Loucy (cell line): ENCODE measurements at regions not wholly inside any gene's neighbourhood (a gene's known extent, or its start where the extent isn't known, plus 50 kb on each side); places are given as distances from the start of the nearest gene placed in this dataset.

Experiments
- H2AFZ ChIP-seq: fragments of 200-600 bp; sonication (generic); 2 replicates; pipeline ENCODE4 v1.6.0; 2016; ENCODE audit warnings: antibody characterized with exemption, mild to moderate bottlenecking, low read length, moderate library complexity
- H3F3A ChIP-seq: fragments of 200-600 bp; 2 replicates; pipeline ENCODE4 v1.6.0; 2016; ENCODE audit warnings: antibody characterized with exemption, low read depth, mild to moderate bottlenecking
- H3K27me3 ChIP-seq: fragments of 200-600 bp; sonication (generic); 2 replicates; pipeline ENCODE4 v1.6.1; 2014; ENCODE audit warnings: low read length, mild to moderate bottlenecking; ENCODE audit not compliant: insufficient read depth, poor library complexity, severe bottlenecking
- H3K36me3 ChIP-seq: fragments of 200-600 bp; sonication (generic); 2 replicates; pipeline ENCODE4 v1.6.1; 2016; ENCODE audit warnings: low read length; ENCODE audit not compliant: insufficient read depth
- H3K4me1 ChIP-seq: fragments of 200-600 bp; sonication (generic); 2 replicates; pipeline ENCODE4 v1.5.1; 2014; ENCODE audit warnings: low read length, mild to moderate bottlenecking; ENCODE audit not compliant: insufficient read depth, poor library complexity, severe bottlenecking
- H3K4me2 ChIP-seq: fragments of 200-600 bp; sonication (generic); 2 replicates; pipeline ENCODE4 v1.6.0; 2014; ENCODE audit warnings: antibody characterized with exemption, low read length, low read depth, mild to moderate bottlenecking; ENCODE audit not compliant: poor library complexity, severe bottlenecking
- H3K4me3 ChIP-seq: fragments of 200-600 bp; sonication (generic); 2 replicates; pipeline ENCODE4 v1.5.1; 2014; ENCODE audit warnings: low read length, mild to moderate bottlenecking, mixed read lengths; ENCODE audit not compliant: poor library complexity, severe bottlenecking
- H3K79me2 ChIP-seq: fragments of 200-600 bp; sonication (generic); 2 replicates; pipeline ENCODE4 v1.6.1; 2014; ENCODE audit warnings: low read length; ENCODE audit not compliant: insufficient read depth
- H3K9ac ChIP-seq: fragments of 200-600 bp; sonication (generic); 2 replicates; pipeline ENCODE4 v1.6.0; 2014; ENCODE audit warnings: mild to moderate bottlenecking, low read depth, low read length, moderate library complexity; ENCODE audit not compliant: poor library complexity, severe bottlenecking
- H3K9me2 ChIP-seq: fragments of 200-600 bp; sonication (generic); replicated peaks from 2 replicates; pipeline ENCODE4 v1.6.1; 2016; ENCODE audit warnings: low read depth, low read length, mixed read lengths
- H3K9me3 ChIP-seq: fragments of 200-600 bp; sonication (generic); 2 replicates; pipeline ENCODE4 v1.6.1; 2014; ENCODE audit warnings: mild to moderate bottlenecking, antibody characterized with exemption, low read length, low read depth; ENCODE audit not compliant: insufficient read depth
- H4K20me1 ChIP-seq: fragments of 200-600 bp; sonication (generic); 2 replicates; pipeline ENCODE4 v1.6.0; 2014; ENCODE audit warnings: antibody characterized with exemption, low read length, mild to moderate bottlenecking; ENCODE audit not compliant: insufficient read depth, poor library complexity, severe bottlenecking
- EZH2phosphoT487 ChIP-seq: fragments of 200-600 bp; IDR thresholded peaks from 2 replicates; pipeline ENCODE4 v1.6.1; 2018; ENCODE audit warnings: antibody characterized with exemption, mild to moderate bottlenecking, moderate library complexity, borderline replicate concordance
- TF ChIP-seq, protein P1 (sequence below): fragments of 200-600 bp; sonication (generic); conservative IDR thresholded peaks from 2 replicates; pipeline ENCODE4 v1.5.1; 2014; ENCODE audit warnings: mild to moderate bottlenecking, antibody characterized with exemption, low read length

DNA sequence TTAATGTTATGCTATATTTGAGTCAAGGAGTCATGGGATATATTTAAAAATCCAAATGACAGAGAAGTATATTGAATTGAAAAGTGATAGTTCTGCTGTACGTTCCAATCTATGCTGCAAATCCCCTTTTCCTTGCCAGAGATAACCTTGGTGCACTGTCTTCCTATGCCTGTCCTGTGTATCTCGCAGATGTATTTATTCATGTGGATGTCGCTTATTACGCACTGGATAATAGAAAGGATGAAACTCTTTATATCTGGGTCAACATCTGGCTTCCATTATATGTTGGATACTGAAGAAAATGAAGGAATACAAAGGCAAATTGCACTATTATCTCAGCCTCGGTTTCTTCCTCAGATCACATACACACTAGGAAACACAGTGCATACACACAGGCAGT is 331.3 kb downstream of the BCKDHB start:
- Histone ChIP-seq H3K9ac (no peak overlapping the region), H3K27me3 (no peaks in the 10 kb centered on the region), H2AFZ (no peak overlapping the region), H3K4me1 (no peaks in the 10 kb centered on the region), H3K4me2 (no peak overlapping the region), H4K20me1 (no peaks in the 10 kb centered on the region), H3K9me2 (no peaks in the 10 kb centered on the region), H3K4me3 (no peak overlapping the region), H3K36me3 (no peaks in the 10 kb centered on the region), H3F3A (no peaks in the 10 kb centered on the region), H3K9me3 (no peaks in the 10 kb centered on the region), H3K79me2 (no peaks in the 10 kb centered on the region)
- TF ChIP-seq EZH2phosphoT487, result no peak
- TF ChIP-seq, protein P1, sequence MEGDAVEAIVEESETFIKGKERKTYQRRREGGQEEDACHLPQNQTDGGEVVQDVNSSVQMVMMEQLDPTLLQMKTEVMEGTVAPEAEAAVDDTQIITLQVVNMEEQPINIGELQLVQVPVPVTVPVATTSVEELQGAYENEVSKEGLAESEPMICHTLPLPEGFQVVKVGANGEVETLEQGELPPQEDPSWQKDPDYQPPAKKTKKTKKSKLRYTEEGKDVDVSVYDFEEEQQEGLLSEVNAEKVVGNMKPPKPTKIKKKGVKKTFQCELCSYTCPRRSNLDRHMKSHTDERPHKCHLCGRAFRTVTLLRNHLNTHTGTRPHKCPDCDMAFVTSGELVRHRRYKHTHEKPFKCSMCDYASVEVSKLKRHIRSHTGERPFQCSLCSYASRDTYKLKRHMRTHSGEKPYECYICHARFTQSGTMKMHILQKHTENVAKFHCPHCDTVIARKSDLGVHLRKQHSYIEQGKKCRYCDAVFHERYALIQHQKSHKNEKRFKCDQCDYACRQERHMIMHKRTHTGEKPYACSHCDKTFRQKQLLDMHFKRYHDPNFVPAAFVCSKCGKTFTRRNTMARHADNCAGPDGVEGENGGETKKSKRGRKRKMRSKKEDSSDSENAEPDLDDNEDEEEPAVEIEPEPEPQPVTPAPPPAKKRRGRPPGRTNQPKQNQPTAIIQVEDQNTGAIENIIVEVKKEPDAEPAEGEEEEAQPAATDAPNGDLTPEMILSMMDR, result no peak

DNA sequence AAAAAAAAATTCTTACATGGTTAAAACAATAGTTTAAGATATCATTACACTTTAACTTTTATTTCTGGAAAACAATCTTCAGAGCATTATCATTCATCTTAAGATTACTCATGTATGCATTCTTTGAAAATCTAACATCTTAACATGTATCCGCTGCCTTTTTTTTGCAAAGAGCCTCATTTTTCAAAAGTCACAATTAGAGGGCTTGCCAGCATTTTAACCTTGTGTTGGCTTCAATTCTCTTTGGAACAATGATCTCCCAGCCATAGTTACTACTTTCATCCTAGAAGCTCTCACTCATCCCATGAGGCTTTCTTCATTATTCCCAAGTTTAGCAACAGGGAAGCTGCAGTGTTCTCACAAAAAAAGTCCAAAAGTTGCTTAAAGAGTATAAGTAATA is 330.8 kb downstream of the BCKDHB start:
- H2AFZ ChIP-seq, result no peak overlapping the region
- TF ChIP-seq, protein P1, result no peak
- no peak for TF ChIP-seq EZH2phosphoT487

DNA sequence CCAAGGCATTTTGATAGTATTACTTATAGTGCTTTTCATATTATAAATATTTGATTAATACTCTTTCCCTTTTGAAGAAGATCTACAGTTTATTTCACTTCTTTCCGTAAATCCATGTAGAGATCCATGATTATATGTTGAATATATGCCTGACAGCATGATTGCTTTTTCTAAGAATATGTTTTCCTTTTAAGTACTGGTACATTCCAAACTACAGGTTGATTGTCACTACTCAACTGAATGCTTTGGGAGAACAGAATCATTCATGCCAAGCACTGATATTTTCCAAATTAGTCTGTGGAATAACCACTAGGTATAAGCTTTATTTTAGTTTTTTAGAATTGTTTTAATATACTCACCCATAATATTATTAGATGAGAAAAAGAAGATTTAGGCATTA is 330.2 kb downstream of the BCKDHB start:
- Histone ChIP-seq H3K36me3 (no peaks in the 10 kb centered on the region), H4K20me1 (no peaks in the 10 kb centered on the region), H3K4me2 (no peak overlapping the region), H3F3A (no peaks in the 10 kb centered on the region), H3K4me1 (no peaks in the 10 kb centered on the region), H3K9me3 (no peaks in the 10 kb centered on the region), H3K9ac (no peak overlapping the region), H3K9me2 (no peaks in the 10 kb centered on the region), H2AFZ (no peak overlapping the region), H3K4me3 (no peak overlapping the region), H3K27me3 (no peaks in the 10 kb centered on the region), H3K79me2 (no peaks in the 10 kb centered on the region)
- no peak for TF ChIP-seq EZH2phosphoT487
- TF ChIP-seq, protein P1, result no peak

More for the DNA sequence above, 330.8 kb downstream of the BCKDHB start:
- H3K36me3 ChIP-seq, result no peaks in the 10 kb centered on the region
- no peak overlapping the region for H3K4me3 ChIP-seq
- H3K79me2 ChIP-seq, result no peaks in the 10 kb centered on the region
- no peaks in the 10 kb centered on the region for H3K9me2 ChIP-seq
- H3K4me1 ChIP-seq, result no peaks in the 10 kb centered on the region
- no peaks in the 10 kb centered on the region for H3F3A ChIP-seq
- H3K27me3 ChIP-seq, result no peaks in the 10 kb centered on the region
- H3K9me3 ChIP-seq, result no peaks in the 10 kb centered on the region
- no peak overlapping the region for H3K4me2 ChIP-seq
- no peaks in the 10 kb centered on the region for H4K20me1 ChIP-seq
- no peak overlapping the region for H3K9ac ChIP-seq
